Kasumi-1 (cell line): ENCODE measurements at regions not wholly inside any gene's neighbourhood (a gene's known extent, or its start where the extent isn't known, plus 50 kb on each side); places are given as distances from the start of the nearest gene placed in this dataset.

Experiments
- DNase-seq, 2 experiments: peaks; one replicate each; lab custom pipeline; 2025; lab: John Stamatoyannopoulos, UW

DNA sequence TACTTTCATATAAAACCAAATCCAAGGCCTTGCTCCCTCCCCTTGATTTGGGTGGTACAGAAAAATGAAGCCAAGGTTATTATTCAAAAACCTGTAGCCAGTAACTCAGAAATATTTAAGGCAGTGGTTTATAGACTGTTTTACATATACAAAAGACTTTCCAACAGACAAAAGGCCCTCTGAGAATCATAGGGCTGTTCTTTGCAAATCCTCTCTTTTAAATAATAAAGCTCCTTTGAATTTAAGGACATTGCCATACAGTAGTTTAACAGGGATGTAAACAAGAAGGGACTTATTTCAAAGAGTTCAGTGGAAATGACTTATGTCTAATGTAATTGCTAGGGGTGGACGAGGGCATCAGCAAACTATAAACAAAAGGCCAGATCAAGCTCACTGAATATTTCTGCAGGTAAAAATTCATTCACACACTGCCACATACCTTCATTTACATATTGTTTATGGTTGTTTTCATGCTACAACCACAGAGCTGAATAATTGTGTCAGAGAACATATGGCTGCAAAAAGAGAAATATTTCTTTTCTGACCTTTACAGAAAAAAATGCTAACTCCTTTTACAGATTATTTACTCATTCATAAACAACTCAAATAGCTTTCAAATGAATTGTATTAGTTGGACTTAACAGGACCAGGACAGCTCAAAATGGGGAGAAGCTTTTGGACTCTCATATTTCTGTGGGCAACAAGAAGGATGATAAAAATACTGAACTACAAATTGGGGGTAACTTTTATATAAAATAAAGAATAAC, 665.6 kb downstream of the SLITRK1 start:
- no peak for DNase-seq

DNA sequence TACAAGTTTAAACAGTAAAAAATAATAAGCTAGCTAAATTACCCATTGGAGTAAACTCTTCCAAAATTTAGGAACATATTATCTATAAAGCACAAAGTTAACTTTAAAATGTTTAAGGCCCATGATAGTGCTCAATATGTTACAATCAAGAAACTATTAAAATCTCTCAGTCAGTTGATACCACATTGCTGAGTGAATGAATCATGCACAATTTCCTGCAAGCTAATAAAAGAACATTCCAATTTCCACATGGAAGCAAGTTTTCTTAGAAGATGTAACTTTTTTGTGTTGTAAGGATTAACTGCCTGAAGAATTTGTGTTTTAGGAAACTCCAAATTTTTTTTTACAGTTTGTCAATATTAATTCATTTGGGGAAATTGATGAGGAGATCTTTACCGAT, 666.6 kb downstream of the SLITRK1 start:
- no peak for DNase-seq

DNA sequence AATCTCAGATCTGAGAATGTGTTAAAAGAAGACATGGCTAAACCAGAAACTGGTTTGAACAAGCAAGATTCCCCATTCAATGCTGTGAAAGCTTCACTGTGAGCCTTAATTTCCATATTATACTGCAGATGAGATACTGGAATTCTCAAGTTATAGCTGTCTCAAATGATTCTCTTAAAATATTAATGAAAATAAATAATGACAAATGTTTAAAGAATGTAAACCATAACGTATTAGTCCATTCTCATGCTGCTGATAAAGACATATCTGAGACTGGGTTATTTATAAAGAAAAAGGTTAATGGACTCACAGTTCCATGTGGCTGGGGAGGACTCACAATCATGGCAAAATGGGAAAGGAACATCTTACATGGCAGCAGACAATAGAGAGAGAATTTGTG, 667.8 kb downstream of the SLITRK1 start:
- DNase-seq: no peak

DNA sequence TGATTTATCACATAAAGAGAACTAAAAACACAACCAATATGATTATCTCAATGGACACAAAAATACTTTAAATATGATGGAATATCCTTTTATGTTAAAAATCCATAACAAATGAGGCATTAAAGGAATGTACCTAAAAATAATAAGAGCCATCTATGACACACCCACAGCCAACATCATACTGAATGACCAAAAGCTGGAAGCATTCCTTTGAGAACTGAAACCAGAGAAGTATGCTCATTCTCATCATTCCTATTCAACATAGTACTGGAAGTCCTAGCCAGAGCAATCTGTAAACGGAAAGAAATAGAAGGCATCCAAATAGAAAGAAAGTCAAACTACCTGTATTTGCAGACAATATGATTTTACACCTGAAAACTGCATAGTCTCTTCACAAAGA, 671.0 kb downstream of the SLITRK1 start:
- DNase-seq: no peak

DNA sequence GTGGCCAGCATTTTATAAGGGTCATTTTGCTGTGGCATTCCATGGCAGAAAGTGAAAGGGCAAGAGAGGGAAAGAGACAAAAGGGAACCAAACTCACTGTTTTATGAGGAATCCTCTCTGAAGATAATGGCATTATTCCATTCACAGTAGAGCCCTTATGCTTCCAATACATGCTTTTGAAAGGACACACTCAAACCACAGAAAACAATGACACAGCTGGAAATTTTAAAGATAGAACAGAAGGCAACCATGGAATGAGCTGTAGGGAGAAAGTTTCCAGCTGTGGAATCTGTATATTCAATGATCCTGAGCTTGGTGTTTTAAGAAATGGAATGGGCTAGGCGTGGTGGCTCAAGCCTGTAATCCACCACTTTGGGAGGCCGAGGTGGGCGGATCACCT, 677.4 kb downstream of the SLITRK1 start:
- no peak for DNase-seq

DNA sequence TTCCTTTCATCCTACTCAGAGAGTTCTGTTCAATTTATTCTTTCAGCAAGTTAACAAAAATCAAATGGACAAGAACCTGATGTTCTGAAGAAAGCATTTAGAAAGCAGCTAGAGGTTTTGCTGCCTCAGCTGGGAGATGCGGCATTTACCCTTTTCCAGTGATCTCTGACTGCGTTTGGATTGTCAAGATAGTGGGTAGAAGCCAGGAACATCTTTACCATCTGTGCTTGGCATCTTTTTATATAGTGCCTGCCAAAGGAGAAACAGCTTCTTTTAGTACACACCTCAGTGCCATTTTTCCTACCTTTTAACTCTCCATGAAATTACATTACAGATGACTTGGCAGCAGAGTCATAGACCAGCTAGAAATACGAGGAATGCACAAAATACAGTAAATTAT, 680.8 kb downstream of the SLITRK1 start:
- no peak for DNase-seq

DNA sequence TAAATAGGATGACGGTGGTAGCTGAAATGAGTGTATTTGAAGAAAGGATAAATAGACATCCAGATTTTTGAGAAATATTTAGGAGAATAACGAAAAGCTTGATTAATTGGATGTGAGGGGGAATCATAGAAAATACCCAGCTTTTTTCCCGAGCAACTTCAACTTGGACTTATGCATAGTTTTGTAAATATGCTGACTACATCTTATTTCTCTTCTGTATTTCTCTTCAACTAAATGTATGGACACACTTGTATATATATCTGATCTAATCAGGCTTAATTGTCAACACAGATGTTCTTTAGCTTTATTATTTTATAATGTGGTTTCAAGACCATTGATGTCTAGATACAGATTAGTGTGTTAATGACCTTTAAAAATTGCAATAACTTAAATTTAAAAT, 685.0 kb downstream of the SLITRK1 start:
- no peak for DNase-seq

GRCh38 chr13:83190020-83190419, 692.3 kb downstream of the SLITRK1 start:
- DNase-seq: no peak

- DNase-seq: no peak
These were observed 697.5 kb downstream of the SLITRK1 start for GRCh38 chr13:83184819-83185218.

- no peak for DNase-seq
These were observed 698.2 kb downstream of the SLITRK1 start for GRCh38 chr13:83184150-83184475.

DNA sequence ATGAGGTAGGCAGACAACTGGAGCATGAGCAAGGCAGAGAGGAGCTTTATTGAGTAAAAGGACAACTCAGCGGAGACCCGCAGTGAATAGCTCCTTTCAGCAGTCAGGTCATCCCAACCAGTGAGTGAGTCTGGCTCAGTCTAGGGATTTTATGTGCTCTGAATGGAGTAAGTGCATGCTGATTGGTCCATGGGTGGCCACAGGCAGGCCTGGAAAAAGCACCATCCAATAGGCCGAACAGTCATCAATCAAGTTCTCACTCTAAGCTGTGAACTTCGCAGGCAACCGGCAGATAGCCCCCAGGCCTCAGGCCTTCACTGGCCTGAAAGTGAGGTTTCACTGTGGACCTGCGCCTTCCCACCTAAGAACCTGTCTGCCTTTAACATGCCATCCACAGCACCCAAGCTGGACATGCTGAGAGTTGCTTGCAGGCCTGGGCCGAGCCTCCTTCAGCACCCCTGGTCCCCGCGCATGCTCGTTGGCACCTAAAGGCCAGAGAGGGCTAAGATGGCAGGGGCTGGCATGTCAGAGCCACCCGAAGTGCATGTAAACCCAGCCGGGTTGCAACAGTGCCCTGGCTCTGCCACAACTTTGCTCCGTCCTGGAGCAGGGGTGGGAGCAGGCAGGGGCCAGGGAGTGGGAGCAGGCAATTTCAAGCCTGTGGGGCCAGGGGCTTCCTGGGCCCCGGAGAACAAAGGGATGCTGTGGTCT, 698.7 kb downstream of the SLITRK1 start:
- no peak for DNase-seq

DNA sequence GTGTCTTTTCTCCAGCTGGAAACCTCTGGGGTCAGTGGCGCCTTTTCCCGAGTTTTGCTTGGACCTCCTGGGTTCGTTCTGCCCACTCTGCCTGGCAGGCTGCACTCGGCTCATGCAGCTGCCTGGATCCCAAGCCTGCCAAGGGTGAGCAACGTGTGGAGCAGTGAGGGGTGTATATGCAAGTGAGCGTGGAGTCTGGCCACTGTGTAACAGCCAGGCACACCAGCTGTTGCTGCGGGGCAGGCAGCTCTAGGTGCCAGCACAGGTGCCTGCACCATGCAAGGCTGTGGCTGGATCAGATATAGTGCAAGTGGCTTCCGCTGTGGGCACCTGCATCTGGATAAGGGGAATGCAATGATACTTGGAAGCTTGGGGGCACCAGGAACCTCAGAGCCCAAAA, 699.4 kb downstream of the SLITRK1 start:
- no peak for DNase-seq

GRCh38 chr13:83178008-83178407, 704.3 kb downstream of the SLITRK1 start:
- no peak for DNase-seq

GRCh38 chr13:83168590-83168989, 713.7 kb downstream of the SLITRK1 start:
- DNase-seq: no peak

DNA sequence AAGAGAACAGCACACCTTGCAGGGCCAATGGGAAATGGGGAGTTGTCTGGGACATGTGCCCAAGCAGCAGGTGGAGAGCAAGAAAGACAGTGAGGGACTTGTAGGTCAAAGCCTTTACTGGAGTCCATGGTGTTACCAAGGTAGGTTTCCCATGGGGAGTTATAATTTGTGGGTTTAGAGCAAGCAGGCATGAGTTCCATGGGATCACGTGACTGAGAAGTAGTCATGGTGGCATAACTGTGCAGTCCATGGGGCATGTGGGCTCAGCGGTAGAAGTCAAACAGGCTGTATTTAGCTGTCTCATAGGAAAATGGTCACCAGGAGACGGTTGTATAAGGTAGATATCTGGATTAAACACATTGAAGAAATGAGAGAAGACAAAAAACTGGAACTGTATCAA, 715.1 kb downstream of the SLITRK1 start:
- DNase-seq: no peak

GRCh38 chr13:83166550-83166949, 715.7 kb downstream of the SLITRK1 start:
- no peak for DNase-seq

DNA sequence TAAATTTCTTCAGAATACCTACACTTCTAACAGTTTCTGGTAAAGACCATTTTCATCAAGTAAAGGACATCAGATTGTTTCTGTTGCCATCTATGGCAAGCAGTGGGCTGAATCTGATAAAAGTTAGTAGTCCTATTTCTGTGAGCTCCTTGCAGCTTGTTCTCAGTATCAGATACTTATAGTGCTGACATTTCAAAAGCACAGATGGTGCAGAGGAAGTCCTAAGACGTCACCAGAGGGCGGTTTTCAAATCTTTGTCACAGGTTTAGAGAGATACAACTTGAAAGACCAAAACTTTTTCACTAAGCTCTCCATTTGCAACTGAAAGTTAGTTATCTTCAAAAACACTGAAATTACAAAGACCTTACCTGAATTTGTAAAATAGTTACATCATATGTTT, 719.8 kb downstream of the SLITRK1 start:
- peak in 1 of 2 experiments; percentile 2 for DNase-seq

DNA sequence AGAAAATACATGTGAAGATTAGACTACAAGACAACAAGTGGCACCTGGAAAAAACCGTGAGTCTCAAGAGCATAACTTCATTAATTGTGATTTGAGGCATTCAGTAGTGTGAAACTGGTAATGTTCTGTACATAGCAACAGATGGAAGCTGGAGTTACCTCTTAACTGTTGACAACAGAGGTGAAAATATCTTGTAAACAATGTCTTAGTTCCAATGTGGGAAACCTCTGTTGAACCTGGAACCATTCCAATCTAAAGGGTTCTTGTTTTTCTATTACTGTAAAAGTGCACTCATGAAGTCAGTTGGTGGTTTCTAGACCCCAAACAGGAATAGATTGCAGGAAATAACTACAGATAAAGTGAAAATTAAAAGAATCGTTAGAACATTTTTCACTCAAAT, 728.4 kb downstream of the SLITRK1 start:
- peak; percentile 16 to 27 for DNase-seq

GRCh38 chr13:83151308-83151660, 731.0 kb downstream of the SLITRK1 start:
- DNase-seq: no peak

- no peak for DNase-seq
These were observed 731.5 kb downstream of the SLITRK1 start for GRCh38 chr13:83150616-83151307.

DNA sequence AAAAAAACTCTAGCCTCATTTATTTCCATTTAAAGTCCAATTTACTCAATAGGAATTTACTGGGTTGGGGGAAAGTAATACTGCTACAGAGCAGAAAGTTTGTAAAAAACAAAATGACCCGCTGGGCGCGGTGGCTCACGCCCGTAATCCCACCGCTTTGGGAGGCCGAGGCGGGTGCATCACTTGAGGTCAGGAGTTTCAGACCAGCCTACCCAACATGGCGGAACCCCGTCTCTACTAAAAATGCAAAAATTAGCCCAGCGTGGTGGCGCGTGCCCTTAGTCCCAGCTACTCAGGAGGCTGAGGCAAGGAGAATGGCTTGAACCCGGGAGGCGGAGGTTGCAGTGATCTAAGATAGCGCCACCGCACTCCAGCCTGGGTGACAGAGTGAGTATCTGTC, 745.6 kb downstream of the SLITRK1 start:
- no peak for DNase-seq

- no peak for DNase-seq
These were observed 756.5 kb downstream of the SLITRK1 start for GRCh38 chr13:83125791-83126190.

- DNase-seq: no peak
These were observed 760.4 kb downstream of the SLITRK1 start for GRCh38 chr13:83121896-83122295.
